ENCODE measurements at regions not wholly inside any gene's neighbourhood (a gene's known extent, or its start where the extent isn't known, plus 50 kb on each side); places are given as distances from the start of the nearest gene placed in this dataset.

GRCh38 chr14:42884100-42884499 is 1277.4 kb downstream of the LRFN5 start:
- no peak for FAIRE-seq

DNA sequence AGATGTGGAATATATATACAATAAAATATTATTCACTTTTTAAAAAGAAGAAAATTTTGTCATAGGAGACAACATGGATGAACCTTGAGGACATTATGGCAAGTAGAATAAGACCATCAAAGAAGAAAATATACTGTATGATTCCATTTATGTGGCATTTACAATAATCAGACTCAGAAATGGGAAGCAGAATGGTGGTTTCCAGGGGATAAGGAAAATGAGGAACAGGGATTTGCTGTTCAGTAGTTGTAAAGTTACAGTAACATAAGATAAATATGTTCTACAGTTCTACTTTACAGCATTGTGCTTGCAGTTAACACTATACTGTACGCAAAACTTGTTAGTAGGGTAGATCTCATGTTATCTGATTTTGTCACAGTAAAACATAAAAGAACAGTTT is 1271.0 kb downstream of the LRFN5 start:
- DNase-seq (ENCODE audit: insufficient read length, low spot score) (no peak), FAIRE-seq (no peak)

More at GRCh38 chr14:42884100-42884499, 1277.4 kb downstream of the LRFN5 start:
- DNase-seq (ENCODE audit: insufficient read length, low spot score): no peak

DNA sequence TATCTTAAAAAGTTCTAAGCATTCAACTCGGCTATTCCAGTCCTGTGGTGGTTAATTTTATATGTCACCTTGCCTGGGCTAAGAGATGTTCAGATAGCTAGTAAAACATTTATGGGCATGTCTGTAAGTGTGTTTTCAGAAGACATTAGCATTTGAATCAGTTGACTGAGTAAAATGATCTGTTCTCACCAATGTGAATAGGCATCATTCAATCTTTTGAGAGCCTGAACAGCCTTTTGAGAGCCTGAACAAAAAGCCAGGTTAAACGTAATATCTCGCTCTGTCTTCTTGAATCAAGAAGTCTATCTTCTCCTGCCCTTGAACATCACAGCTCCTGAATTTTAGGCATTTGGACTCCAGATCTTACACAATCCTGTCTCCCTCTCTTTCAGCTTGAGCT is 1266.1 kb downstream of the LRFN5 start:
- FAIRE-seq (no peak), DNase-seq (ENCODE audit: insufficient read length, low spot score) (no peak)

GRCh38 chr14:42869681-42870080 is 1263.0 kb downstream of the LRFN5 start:
- DNase-seq (ENCODE audit: insufficient read length, low spot score): no peak
- no peak for FAIRE-seq

GRCh38 chr14:42862114-42862513 is 1255.4 kb downstream of the LRFN5 start:
- no peak for FAIRE-seq
- no peak for DNase-seq (ENCODE audit: insufficient read length, low spot score)

GRCh38 chr14:42860371-42860770 is 1253.7 kb downstream of the LRFN5 start:
- DNase-seq (ENCODE audit: insufficient read length, low spot score) (no peak), FAIRE-seq (no peak)

DNA sequence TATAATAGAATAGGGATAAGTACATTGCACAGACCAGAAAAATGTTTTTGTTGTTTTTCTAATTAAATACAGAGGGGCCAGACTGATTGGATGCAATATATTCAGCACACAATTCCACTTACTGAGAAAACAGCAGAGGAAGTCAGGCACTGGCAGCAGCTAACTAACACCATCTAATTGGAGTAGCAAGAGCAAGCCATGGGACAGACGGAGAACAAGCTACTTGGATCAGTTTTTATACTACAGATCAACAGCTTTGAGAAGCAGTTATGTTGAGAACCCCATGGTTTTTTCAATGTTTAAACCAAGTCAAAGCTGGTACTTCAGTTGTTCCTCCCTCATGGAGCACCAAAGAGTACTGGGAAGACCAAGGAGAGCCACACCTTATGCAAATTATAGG is 1249.4 kb downstream of the LRFN5 start:
- FAIRE-seq (no peak), DNase-seq (ENCODE audit: insufficient read length, low spot score) (no peak)

DNA sequence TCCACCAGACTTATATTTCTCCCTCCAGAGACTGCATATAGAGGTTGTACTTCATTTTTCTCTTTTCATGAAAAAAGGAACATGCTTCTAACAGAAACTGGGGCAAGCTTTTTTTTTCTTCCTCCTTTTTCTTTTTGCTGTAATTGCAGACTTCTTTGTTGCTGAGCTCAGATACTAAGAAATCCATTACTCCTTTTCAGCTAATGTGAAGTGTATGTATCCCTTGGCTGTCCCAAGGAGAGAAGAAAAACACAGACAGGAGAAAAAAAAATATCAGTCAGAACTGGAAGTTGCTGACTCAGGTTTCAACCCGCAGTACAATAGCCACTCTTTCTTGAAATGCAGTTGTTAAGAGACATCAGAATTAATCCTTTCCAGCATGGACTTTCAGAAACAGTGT is 1248.4 kb downstream of the LRFN5 start:
- DNase-seq (ENCODE audit: insufficient read length, low spot score) (no peak), FAIRE-seq (no peak)

GRCh38 chr14:42854061-42854460 is 1247.4 kb downstream of the LRFN5 start:
- DNase-seq (ENCODE audit: insufficient read length, low spot score) (no peak), FAIRE-seq (no peak)

DNA sequence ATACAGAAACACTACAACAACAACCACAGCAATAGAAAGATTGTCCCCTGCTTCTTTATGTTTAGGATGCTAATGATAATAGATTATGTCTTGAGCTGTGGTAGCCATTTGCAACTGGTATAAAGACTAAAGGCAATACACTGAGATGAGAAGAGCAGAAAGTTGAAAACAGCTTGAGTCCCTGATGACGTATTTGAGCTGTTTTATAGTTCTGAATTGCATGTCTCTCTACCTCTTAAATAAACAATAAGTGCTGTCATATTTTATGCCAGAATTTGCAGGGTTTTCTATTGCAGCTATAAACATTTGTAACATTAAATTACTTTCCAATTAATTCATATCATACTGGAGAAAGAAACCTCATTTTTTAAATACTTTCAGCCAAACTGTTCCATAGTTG is 1242.0 kb downstream of the LRFN5 start:
- DNase-seq (ENCODE audit: insufficient read length, low spot score): no peak
- no peak for FAIRE-seq

GRCh38 chr14:42814817-42815216 is 1208.1 kb downstream of the LRFN5 start:
- DNase-seq (ENCODE audit: insufficient read length, low spot score): no peak
- FAIRE-seq: no peak

GRCh38 chr14:42806909-42807315 is 1200.2 kb downstream of the LRFN5 start:
- FAIRE-seq: no peak
- DNase-seq (ENCODE audit: insufficient read length, low spot score): no peak

GRCh38 chr14:42804141-42804540 is 1197.5 kb downstream of the LRFN5 start:
- DNase-seq (ENCODE audit: insufficient read length, low spot score) (no peak), FAIRE-seq (no peak)

DNA sequence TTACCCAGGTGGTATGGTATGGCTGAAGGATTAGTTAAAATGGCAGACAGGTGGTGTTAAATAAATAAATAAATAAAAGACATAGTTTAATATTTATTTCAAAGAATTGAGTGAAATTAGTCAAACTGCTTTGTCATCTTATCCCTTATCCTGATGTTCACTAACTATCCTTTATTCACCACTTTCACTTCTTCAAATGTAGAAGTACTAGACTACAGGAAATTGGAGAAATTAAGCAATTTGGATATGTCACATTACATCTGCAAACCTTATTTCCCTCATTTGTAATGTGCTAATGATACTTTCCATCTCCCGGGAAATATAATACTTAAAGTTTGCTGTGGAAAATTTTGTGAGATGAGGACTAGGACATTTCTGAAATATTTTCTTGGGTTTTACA is 1195.7 kb downstream of the LRFN5 start:
- DNase-seq (ENCODE audit: insufficient read length, low spot score): no peak
- no peak for FAIRE-seq

DNA sequence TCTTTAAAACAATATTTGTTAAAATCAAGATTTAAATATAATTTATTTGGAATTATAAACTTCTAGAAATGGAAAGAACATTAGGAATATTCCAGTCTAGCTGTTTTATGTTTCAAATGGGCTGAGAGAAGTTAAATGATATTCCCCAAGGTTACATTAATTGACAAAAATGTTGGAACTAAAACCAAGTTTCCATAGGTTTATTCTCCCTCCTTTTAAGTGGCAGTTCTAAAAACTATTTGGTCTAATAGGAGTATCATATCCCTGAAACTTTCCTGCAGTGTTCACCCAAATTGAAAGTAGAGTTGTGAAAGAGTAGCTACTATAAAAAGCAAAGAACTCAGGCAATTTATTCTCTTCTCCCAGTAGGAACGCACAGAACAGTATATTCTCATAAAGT is 1185.5 kb downstream of the LRFN5 start:
- no peak for DNase-seq (ENCODE audit: insufficient read length, low spot score)
- no peak for FAIRE-seq

- FAIRE-seq (no peak), DNase-seq (ENCODE audit: insufficient read length, low spot score) (no peak)
These were observed 1176.1 kb downstream of the LRFN5 start for GRCh38 chr14:42782754-42783153.

DNA sequence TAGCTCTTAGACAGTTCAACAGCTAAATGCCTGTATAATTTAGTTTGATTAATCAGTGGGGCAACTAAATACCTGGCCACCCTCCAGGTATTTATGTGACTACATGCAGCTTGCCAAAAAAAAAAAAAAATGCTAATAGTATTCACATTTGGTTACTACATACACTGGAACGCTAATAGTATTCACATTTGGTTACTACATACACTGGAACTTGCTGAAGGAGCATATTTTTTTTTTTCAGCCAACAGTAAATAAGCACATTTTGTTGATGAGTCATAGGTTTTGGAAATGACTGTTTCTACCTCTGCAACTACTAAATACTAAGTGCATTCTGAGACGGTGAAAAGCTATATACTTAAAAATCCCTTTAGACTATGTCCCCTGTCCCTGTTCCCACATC is 1172.3 kb downstream of the LRFN5 start:
- no peak for DNase-seq (ENCODE audit: insufficient read length, low spot score)
- no peak for FAIRE-seq

GRCh38 chr14:42750771-42751170 is 1144.1 kb downstream of the LRFN5 start:
- FAIRE-seq (no peak), DNase-seq (ENCODE audit: insufficient read length, low spot score) (no peak)

DNA sequence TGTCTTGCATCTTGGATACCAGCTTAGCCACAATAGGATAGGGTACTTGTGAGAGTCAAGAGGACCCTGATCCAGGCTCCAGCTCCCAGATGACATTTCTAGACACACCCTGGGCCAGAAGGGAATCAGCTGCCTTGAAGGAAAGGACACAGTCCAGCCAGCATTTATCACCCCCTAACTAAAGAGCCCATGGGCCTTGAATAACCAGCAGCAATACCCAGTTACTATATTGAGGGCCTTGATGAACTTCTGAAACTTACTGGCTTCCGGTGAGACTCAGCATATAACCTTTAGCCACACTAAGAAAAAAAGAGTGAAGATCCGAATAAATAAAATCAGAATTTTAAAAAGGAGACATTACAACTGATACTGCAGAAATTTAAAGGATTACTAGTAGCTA is 1135.4 kb downstream of the LRFN5 start:
- FAIRE-seq: no peak
- DNase-seq (ENCODE audit: insufficient read length, low spot score): no peak

GRCh38 chr14:42736408-42736807 is 1129.7 kb downstream of the LRFN5 start:
- DNase-seq (ENCODE audit: insufficient read length, low spot score) (no peak), FAIRE-seq (no peak)

GRCh38 chr14:42734041-42734440 is 1127.4 kb downstream of the LRFN5 start:
- DNase-seq (ENCODE audit: insufficient read length, low spot score) (no peak), FAIRE-seq (no peak)

DNA sequence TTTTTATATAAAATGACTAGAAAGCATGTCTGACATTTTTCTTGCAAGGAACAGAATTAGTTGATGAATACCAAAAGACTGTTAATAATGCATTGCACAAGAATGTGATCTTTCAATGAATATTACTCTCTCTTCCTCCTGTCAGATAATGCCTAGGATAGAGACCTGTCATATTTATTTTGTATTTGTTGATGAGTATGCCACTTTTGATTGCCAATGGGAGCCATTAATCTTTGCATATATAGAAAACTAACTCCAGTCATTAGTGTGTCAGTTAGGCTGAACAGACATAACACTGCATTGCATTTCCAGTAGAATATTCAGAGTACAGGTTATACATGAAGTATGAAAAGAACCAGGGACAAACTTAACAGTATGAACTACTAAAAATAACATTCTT is 1125.3 kb downstream of the LRFN5 start:
- FAIRE-seq (no peak), DNase-seq (ENCODE audit: insufficient read length, low spot score) (no peak)

DNA sequence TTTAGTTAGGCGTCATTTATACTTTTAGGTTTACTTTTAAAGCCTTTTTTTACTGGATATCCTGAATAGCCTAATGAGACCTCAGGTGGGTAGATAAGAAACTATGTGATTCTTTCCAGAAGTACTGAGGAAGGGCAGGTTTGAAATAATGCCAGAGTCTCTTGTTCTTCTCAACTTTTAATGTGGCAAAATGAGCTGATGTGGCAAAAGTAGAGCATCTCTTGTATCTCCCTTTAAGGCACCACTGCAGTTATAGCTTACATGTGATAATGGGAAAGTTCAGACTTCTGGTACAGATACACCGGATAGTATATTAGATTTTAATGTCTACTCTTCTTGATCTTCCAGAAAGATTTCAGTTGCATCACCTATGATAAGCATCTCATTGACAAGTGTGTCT is 1124.8 kb downstream of the LRFN5 start:
- DNase-seq (ENCODE audit: insufficient read length, low spot score) (no peak), FAIRE-seq (no peak)

DNA sequence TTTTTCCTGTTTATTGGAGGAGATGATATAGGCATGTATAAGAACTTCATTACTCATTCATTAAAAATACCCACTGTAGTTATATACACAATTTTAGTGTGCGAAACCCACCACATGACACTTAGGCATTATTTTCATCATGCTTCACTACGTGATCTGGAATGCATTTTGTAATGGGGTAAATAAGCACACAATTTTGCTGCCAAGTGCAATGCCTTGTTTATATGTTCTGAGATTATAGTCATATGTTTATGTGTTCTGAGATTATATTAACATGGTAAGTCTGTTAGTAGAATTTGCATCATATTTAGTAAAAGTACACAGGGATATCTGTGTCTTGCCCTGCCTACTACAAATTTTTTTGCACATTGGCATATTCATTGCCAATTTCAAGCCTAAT is 1123.0 kb downstream of the LRFN5 start:
- no peak for DNase-seq (ENCODE audit: insufficient read length, low spot score)
- FAIRE-seq: no peak

Measured in GM19239 (cell line).